Stomach (tissue), 4 donors: ENCODE measurements at regions not wholly inside any gene's neighbourhood (a gene's known extent, or its start where the extent isn't known, plus 50 kb on each side); places are given as distances from the start of the nearest gene placed in this dataset.

Experiments used
- CTCF ChIP-seq, 7 experiments: fragments of 450-650 bp in 4 of 7; fragments of 200-600 bp in 3 of 7; sonication (generic) in 3 of 7; IDR thresholded peaks; one replicate each; pipeline ENCODE4 v1.5.1; 2016 to 2019; ENCODE audit warnings: antibody characterized with exemption in 7 of 7, control low read depth in 2 of 7, mild to moderate bottlenecking in 1 of 7
- POLR2AphosphoS5 ChIP-seq, 3 donors: sonication (generic); formaldehyde crosslinking; IDR thresholded peaks; one replicate each; pipeline ENCODE4 v1.6.1; 2016; ENCODE audit warnings: antibody characterized with exemption in 3 of 3

GRCh38 chr2:2464643-2465042 lies 133.6 kb upstream of the MYT1L start:
- no peak for TF ChIP-seq POLR2AphosphoS5 (IDR thresholded peaks at IDR 0.05)
- no peak for TF ChIP-seq CTCF (IDR thresholded peaks at IDR 0.05)
